B cell (primary cell): ENCODE measurements at regions not wholly inside any gene's neighbourhood (a gene's known extent, or its start where the extent isn't known, plus 50 kb on each side); places are given as distances from the start of the nearest gene placed in this dataset.

Source experiments
- ATAC-seq: fragments of 200-7000 bp; cut with Tn5 transposase; one replicate; pipeline ENCODE4 v1.10.0; 2021; ENCODE audit warnings: low read depth, mild to moderate bottlenecking, moderate number of reproducible peaks, moderate library complexity
- CTCF ChIA-PET: fragments of 350-600 bp; sonication (Branson Sonifier 250); formaldehyde crosslinking; loops from one replicate; lab custom pipeline; 2021; ENCODE audit warnings: antibody characterized with exemption, inconsistent platforms; lab: Charles Lee
- POLR2A ChIA-PET: fragments of 350-600 bp; sonication (Branson Sonifier 250); formaldehyde crosslinking; loops from one replicate; lab custom pipeline; 2021; ENCODE audit warnings: antibody characterized with exemption; lab: Charles Lee
- DNase-seq: peaks from one replicate; pipeline ENCODE4 v3.0.0; 2013
- H2AFZ ChIP-seq: 2 replicates; pipeline ENCODE4 v1.6.1; 2012; ENCODE audit warnings: mild to moderate bottlenecking, low read depth, low read length; ENCODE audit not compliant: insufficient read depth, poor library complexity, severe bottlenecking
- H3K27ac ChIP-seq, 2 donors: 1 replicate in 1 of 2; 2 replicates in 1 of 2; pipeline ENCODE4 v1.5.1; 2012 to 2013; ENCODE audit warnings: low read length in 2 of 2, mild to moderate bottlenecking in 2 of 2, moderate library complexity in 1 of 2
- H3K27me3 ChIP-seq, 4 experiments: fragments of 200-600 bp in 1 of 4; sonication (generic) in 1 of 4; replicated peaks in 1 of 4; 1 replicate in 2 of 4; 2 replicates in 2 of 4; pipeline versions ENCODE4 v1.6.1 to v1.7.0; 2013 to 2016; ENCODE audit warnings: low read length in 3 of 4, mild to moderate bottlenecking in 2 of 4, mixed read lengths in 1 of 4, moderate library complexity in 1 of 4; ENCODE audit not compliant: insufficient read depth in 4 of 4, control insufficient read depth in 3 of 4; ENCODE audit errors: control extremely low read depth in 1 of 4
- H3K36me3 ChIP-seq, 2 experiments: replicated peaks in 1 of 2; 1 replicate in 1 of 2; 2 replicates in 1 of 2; pipeline versions ENCODE4 v1.6.1 to v1.7.1; 2013; ENCODE audit warnings: low read length in 1 of 2; ENCODE audit not compliant: insufficient read depth in 2 of 2, control insufficient read depth in 1 of 2; ENCODE audit errors: control extremely low read depth in 1 of 2, extremely low read depth in 1 of 2
- H3K4me1 ChIP-seq, 2 donors: fragments of 200-600 bp in 1 of 2; sonication (generic) in 1 of 2; 1 replicate in 1 of 2; 2 replicates in 1 of 2; pipeline versions ENCODE4 v1.5.1 to v1.6.1; 2013 to 2017; ENCODE audit warnings: low read length in 2 of 2; ENCODE audit not compliant: control insufficient read depth in 2 of 2, insufficient read depth in 2 of 2
- H3K4me2 ChIP-seq: replicated peaks from 2 replicates; pipeline ENCODE3; 2012; ENCODE audit warnings: mild to moderate bottlenecking, low read depth, low read length; ENCODE audit not compliant: poor library complexity, severe bottlenecking
- H3K4me3 ChIP-seq, 5 experiments: fragments of 200-600 bp in 1 of 5; sonication (generic) in 1 of 5; 1 replicate in 3 of 5; 2 replicates in 2 of 5; pipeline versions ENCODE4 v1.5.1 to v1.7.0; 2011 to 2016; ENCODE audit warnings: low read length in 4 of 5, mild to moderate bottlenecking in 4 of 5, low read depth in 2 of 5, control low read depth in 1 of 5, moderate library complexity in 1 of 5; ENCODE audit not compliant: insufficient read depth in 1 of 5; ENCODE audit errors: control extremely low read depth in 1 of 5, extremely low read depth in 1 of 5
- H3K79me2 ChIP-seq: fragments of 200-600 bp; sonication (generic); one replicate; pipeline ENCODE4 v1.6.0; 2016; ENCODE audit warnings: low read length; ENCODE audit not compliant: control insufficient read depth, insufficient read depth
- H3K9ac ChIP-seq: fragments of 200-600 bp; sonication (generic); 2 replicates; pipeline ENCODE4 v1.6.1; 2017; ENCODE audit warnings: mild to moderate bottlenecking, low read length, moderate library complexity
- H3K9me3 ChIP-seq, 3 donors: one replicate each; pipeline versions ENCODE4 v1.6.1 to v1.7.1; 2013; ENCODE audit warnings: low read length in 2 of 3; ENCODE audit not compliant: control insufficient read depth in 2 of 3, insufficient read depth in 1 of 3; ENCODE audit errors: control extremely low read depth in 1 of 3
- H4K20me1 ChIP-seq: 2 replicates; pipeline ENCODE4 v1.6.0; 2012; ENCODE audit warnings: mild to moderate bottlenecking, low read length; ENCODE audit not compliant: insufficient read depth, control insufficient read depth, poor library complexity, severe bottlenecking
- H3K27ac Mint-ChIP-seq: one replicate; pipeline ENCODE4 v1.8.0; 2021; ENCODE audit warnings: mixed read lengths
- H3K27me3 Mint-ChIP-seq: one replicate; pipeline ENCODE4 v1.8.0; 2021; ENCODE audit warnings: mixed read lengths
- H3K4me1 Mint-ChIP-seq: one replicate; pipeline ENCODE4 v1.8.0; 2021; ENCODE audit warnings: mixed read lengths
- H3K4me3 Mint-ChIP-seq: one replicate; pipeline ENCODE4 v1.8.0; 2021; ENCODE audit warnings: mixed read lengths
- H3K9me3 Mint-ChIP-seq: one replicate; pipeline ENCODE4 v1.8.0; 2022; ENCODE audit warnings: mixed read lengths; ENCODE audit not compliant: insufficient read depth
- EZH2 ChIP-seq: IDR thresholded peaks from 2 replicates; pipeline ENCODE4 v1.6.1; 2012; ENCODE audit warnings: borderline replicate concordance, low read depth, mild to moderate bottlenecking, moderate library complexity, low read length; ENCODE audit not compliant: insufficient read depth, poor library complexity, severe bottlenecking
- WGBS: methylation state at CpG from one replicate; pipeline ENCODE4 v1.1.5; 2013; ENCODE audit warnings: missing lambda C conversion rate; ENCODE audit not compliant: insufficient coverage; 5-methylcytosine and 5-hydroxymethylcytosine counted together
- intact Hi-C: fragments of 100-400 bp; cut with micrococcal nuclease; formaldehyde crosslinking; loops from one replicate; pipeline ENCODE4 v1.10.0; 2022
- TF ChIP-seq, protein P1 (sequence below): fragments of 200-600 bp; IDR thresholded peaks from one replicate; pipeline ENCODE4 v1.8.0; 2022; ENCODE audit warnings: antibody characterized with exemption, mild to moderate bottlenecking

DNA sequence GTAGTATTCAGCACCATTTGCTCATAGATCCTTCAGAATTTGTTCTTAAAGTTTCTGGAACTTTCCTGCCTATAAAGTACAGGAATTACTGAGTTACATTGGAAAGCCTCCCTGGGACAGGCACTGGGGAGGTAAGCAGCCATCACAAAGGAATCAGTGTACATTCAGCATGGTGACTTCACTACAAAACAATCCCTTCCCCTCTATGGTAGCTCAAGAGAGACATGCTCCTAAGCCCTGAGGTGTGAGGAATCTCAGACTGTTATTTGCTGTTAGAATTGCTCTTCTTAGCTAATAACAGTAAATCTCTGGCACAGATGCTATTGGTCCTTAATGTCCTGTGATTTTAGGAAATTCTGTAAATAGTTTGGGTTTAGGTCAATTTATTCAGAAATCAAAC is 1898.0 kb upstream of the PCDH7 start:
- H3K9me3 Mint-ChIP-seq: peaks cover 7% of the 10 kb centered on the region
- DNase-seq (no peak), ATAC-seq (no peak)
- no peak for TF ChIP-seq EZH2
- TF ChIP-seq, protein P1, sequence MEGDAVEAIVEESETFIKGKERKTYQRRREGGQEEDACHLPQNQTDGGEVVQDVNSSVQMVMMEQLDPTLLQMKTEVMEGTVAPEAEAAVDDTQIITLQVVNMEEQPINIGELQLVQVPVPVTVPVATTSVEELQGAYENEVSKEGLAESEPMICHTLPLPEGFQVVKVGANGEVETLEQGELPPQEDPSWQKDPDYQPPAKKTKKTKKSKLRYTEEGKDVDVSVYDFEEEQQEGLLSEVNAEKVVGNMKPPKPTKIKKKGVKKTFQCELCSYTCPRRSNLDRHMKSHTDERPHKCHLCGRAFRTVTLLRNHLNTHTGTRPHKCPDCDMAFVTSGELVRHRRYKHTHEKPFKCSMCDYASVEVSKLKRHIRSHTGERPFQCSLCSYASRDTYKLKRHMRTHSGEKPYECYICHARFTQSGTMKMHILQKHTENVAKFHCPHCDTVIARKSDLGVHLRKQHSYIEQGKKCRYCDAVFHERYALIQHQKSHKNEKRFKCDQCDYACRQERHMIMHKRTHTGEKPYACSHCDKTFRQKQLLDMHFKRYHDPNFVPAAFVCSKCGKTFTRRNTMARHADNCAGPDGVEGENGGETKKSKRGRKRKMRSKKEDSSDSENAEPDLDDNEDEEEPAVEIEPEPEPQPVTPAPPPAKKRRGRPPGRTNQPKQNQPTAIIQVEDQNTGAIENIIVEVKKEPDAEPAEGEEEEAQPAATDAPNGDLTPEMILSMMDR: no peak
- no peak overlapping the region for H3K27ac Mint-ChIP-seq
- Histone ChIP-seq H4K20me1 (no peaks in the 10 kb centered on the region), H3K4me1 (no peaks in the 10 kb centered on the region), H3K27ac (no peak overlapping the region), H3K9ac (no peak overlapping the region), H2AFZ (no peak overlapping the region), H3K36me3 (no peaks in the 10 kb centered on the region), H3K9me3 (peaks cover 0 to 3% (median 1%) of the 10 kb centered on the region in 3 donors), H3K4me3 (no peak overlapping the region), H3K79me2 (no peaks in the 10 kb centered on the region), H3K27me3 (no peaks in the 10 kb centered on the region), H3K4me2 (no peak overlapping the region)
- no peaks in the 10 kb centered on the region for H3K4me1 Mint-ChIP-seq
- ChIA-PET POLR2A (no interaction called here), CTCF (no interaction called here)
- no peaks in the 10 kb centered on the region for H3K27me3 Mint-ChIP-seq
- no peak overlapping the region for H3K4me3 Mint-ChIP-seq
- intact Hi-C loops: no loop called here

DNA sequence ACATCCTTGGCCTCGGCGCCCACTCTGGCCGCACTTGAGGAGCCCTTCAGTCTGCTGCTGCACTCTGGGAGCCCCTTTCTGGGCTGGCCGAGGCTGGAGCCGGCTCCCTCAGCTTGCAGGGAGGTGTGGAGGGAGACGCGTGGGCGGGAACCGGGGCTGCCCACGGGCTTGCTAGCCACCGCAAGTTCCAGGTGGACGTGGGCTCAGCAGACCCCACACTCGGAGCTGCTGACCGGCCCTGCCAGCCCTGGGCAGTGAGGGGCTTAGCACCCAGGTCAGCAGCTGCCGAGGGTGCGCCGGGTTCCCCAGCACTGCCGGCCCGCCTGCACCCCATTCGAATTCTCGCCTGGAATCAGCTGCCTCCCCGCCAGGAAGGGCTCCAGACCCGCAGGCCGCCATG is 1892.3 kb upstream of the PCDH7 start:
- ATAC-seq: no peak
- Mint-ChIP-seq H3K27me3 (no peaks in the 10 kb centered on the region), H3K27ac (no peak overlapping the region), H3K4me1 (no peaks in the 10 kb centered on the region), H3K4me3 (no peak overlapping the region), H3K9me3 (peaks cover 2% of the 10 kb centered on the region)
- no peak overlapping the region for H3K4me3 ChIP-seq
- H3K79me2 ChIP-seq: no peaks in the 10 kb centered on the region
- no peak overlapping the region for H2AFZ ChIP-seq
- no peaks in the 10 kb centered on the region for H3K27me3 ChIP-seq
- DNase-seq: no peak
- TF ChIP-seq, protein P1: no peak
- TF ChIP-seq EZH2: no peak
- no peak overlapping the region for H3K4me2 ChIP-seq
- CTCF ChIA-PET: no interaction called here
- H3K4me1 ChIP-seq: no peaks in the 10 kb centered on the region
- no peaks in the 10 kb centered on the region for H3K36me3 ChIP-seq
- POLR2A ChIA-PET: no interaction called here
- H3K9me3 ChIP-seq: peaks cover 0 to 12% (median 1%) of the 10 kb centered on the region in 3 donors
- no peak overlapping the region for H3K27ac ChIP-seq
- H4K20me1 ChIP-seq: no peaks in the 10 kb centered on the region
- intact Hi-C loops: no loop called here
- WGBS: 95% methylated on average over 18 of the region's 24 CpGs
- H3K9ac ChIP-seq: no peak overlapping the region
